ENCODE measurements at regions not wholly inside any gene's neighbourhood (a gene's known extent, or its start where the extent isn't known, plus 50 kb on each side); places are given as distances from the start of the nearest gene placed in this dataset.

DNA sequence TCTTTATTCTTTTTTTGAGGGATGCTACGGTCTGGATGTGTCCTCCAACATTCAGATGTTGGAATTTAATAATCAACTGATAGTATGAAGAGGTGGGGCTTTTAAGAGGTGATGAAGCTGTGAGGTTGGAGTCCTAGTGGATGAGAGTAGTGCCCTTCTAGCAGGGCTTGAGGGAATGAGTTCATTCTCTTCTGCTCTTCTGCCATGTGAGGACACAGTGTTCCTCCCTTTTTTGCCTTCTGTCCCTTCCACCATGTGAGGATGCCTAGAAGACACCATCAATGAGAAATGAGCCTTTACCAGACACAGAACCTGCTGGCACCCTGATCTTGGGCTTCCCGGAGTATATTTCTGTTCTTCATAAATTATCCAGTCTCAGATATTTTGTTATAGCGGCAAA lies 82.1 kb upstream of the MLIP start:
- Mint-ChIP-seq H3K4me1 (no peaks in the 10 kb centered on the region), H3K9me3 (ENCODE audit: insufficient read depth) (no peaks in the 10 kb centered on the region), H3K27ac (no peak overlapping the region), H3K27me3 (peaks cover 3% of the 10 kb centered on the region), H3K4me3 (no peak overlapping the region)
- Histone ChIP-seq H3K27ac (ENCODE audit: low read length in 2 of 2) (no peak overlapping the region), H3K4me3 (ENCODE audit: control extremely low read depth in 1 of 5, extremely low read depth in 1 of 5, insufficient read depth in 1 of 5, low read depth in 2 of 5, low read length in 4 of 5) (no peak overlapping the region), H3K36me3 (replicated peaks in 1 of 2; ENCODE audit: control extremely low read depth in 1 of 2, control insufficient read depth in 1 of 2, extremely low read depth in 1 of 2, insufficient read depth in 2 of 2, low read length in 1 of 2) (no peaks in the 10 kb centered on the region), H2AFZ (ENCODE audit: insufficient read depth, low read depth, low read length, poor library complexity, severe bottlenecking) (no peak overlapping the region), H3K9me3 (ENCODE audit: control extremely low read depth in 1 of 3, control insufficient read depth in 2 of 3, insufficient read depth in 1 of 3, low read length in 2 of 3) (no peaks in the 10 kb centered on the region), H3K4me2 (replicated peaks; ENCODE audit: low read depth, low read length, poor library complexity, severe bottlenecking) (no peak overlapping the region), H3K4me1 (ENCODE audit: control insufficient read depth in 2 of 2, insufficient read depth in 2 of 2, low read length in 2 of 2) (no peaks in the 10 kb centered on the region), H4K20me1 (ENCODE audit: control insufficient read depth, insufficient read depth, low read length, poor library complexity, severe bottlenecking) (no peaks in the 10 kb centered on the region), H3K79me2 (ENCODE audit: control insufficient read depth, insufficient read depth, low read length) (no peaks in the 10 kb centered on the region), H3K9ac (ENCODE audit: low read length) (no peak overlapping the region), H3K27me3 (replicated peaks in 1 of 4; ENCODE audit: control extremely low read depth in 1 of 4, control insufficient read depth in 3 of 4, insufficient read depth in 4 of 4, low read length in 3 of 4) (no peaks in the 10 kb centered on the region)
- TF ChIP-seq, protein P1, sequence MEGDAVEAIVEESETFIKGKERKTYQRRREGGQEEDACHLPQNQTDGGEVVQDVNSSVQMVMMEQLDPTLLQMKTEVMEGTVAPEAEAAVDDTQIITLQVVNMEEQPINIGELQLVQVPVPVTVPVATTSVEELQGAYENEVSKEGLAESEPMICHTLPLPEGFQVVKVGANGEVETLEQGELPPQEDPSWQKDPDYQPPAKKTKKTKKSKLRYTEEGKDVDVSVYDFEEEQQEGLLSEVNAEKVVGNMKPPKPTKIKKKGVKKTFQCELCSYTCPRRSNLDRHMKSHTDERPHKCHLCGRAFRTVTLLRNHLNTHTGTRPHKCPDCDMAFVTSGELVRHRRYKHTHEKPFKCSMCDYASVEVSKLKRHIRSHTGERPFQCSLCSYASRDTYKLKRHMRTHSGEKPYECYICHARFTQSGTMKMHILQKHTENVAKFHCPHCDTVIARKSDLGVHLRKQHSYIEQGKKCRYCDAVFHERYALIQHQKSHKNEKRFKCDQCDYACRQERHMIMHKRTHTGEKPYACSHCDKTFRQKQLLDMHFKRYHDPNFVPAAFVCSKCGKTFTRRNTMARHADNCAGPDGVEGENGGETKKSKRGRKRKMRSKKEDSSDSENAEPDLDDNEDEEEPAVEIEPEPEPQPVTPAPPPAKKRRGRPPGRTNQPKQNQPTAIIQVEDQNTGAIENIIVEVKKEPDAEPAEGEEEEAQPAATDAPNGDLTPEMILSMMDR (IDR thresholded peaks at IDR 0.05), result no peak
- TF ChIP-seq EZH2 (IDR thresholded peaks at IDR 0.05; ENCODE audit: borderline replicate concordance, insufficient read depth, low read depth, low read length, poor library complexity, severe bottlenecking), result no peak
- DNase-seq, result no peak
- ChIA-PET CTCF (no interaction called here), POLR2A (no interaction called here)
- ATAC-seq (ENCODE audit: low read depth), result no peak
- intact Hi-C loops (cut with micrococcal nuclease), result no loop called here
- WGBS (ENCODE audit: insufficient coverage), result 71% methylated on average over 1 of the region's 3 CpGs

DNA sequence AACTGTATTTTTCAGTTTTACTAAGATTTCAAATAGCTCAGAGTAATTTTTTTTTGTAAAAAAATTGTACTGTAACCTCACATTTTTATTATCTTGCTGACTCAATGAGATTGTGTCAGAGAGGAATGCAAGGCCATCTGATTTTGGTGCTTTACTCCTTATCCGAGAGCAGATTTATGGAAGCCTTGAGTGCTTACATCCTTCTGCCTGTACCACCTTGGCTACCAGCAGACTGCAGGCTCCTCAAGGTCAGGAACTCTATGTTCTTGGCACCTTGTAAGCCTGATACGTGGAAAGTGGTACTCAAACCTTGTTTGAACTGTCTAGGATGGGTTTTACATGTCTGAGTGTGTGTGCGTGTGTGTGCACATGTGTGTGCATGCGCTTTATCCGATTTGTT lies 80.1 kb upstream of the MLIP start:
- ChIA-PET POLR2A (no interaction called here), CTCF (no interaction called here)
- H3K4me3 Mint-ChIP-seq, result no peak overlapping the region
- no peaks in the 10 kb centered on the region for H3K4me1 Mint-ChIP-seq
- H3K9me3 ChIP-seq (ENCODE audit: control extremely low read depth in 1 of 3, control insufficient read depth in 2 of 3, insufficient read depth in 1 of 3, low read length in 2 of 3), result no peaks in the 10 kb centered on the region
- ATAC-seq (ENCODE audit: low read depth) (no peak), DNase-seq (no peak)
- no peaks in the 10 kb centered on the region for H3K27me3 ChIP-seq (replicated peaks in 1 of 4; ENCODE audit: control extremely low read depth in 1 of 4, control insufficient read depth in 3 of 4, insufficient read depth in 4 of 4, low read length in 3 of 4)
- no peaks in the 10 kb centered on the region for H3K4me1 ChIP-seq (ENCODE audit: control insufficient read depth in 2 of 2, insufficient read depth in 2 of 2, low read length in 2 of 2)
- 100% methylated on average over 2 of the region's 5 CpGs for WGBS (ENCODE audit: insufficient coverage)
- H3K36me3 ChIP-seq (replicated peaks in 1 of 2; ENCODE audit: control extremely low read depth in 1 of 2, control insufficient read depth in 1 of 2, extremely low read depth in 1 of 2, insufficient read depth in 2 of 2, low read length in 1 of 2), result no peaks in the 10 kb centered on the region
- no peak overlapping the region for H3K4me2 ChIP-seq (replicated peaks; ENCODE audit: low read depth, low read length, poor library complexity, severe bottlenecking)
- no peak overlapping the region for H3K9ac ChIP-seq (ENCODE audit: low read length)
- peaks cover 3% of the 10 kb centered on the region for H3K27me3 Mint-ChIP-seq
- intact Hi-C loops (cut with micrococcal nuclease), result no loop called here
- H3K4me3 ChIP-seq (ENCODE audit: control extremely low read depth in 1 of 5, extremely low read depth in 1 of 5, insufficient read depth in 1 of 5, low read depth in 2 of 5, low read length in 4 of 5), result no peak overlapping the region
- no peak overlapping the region for H3K27ac ChIP-seq (ENCODE audit: low read length in 2 of 2)
- no peak for TF ChIP-seq EZH2 (IDR thresholded peaks at IDR 0.05; ENCODE audit: borderline replicate concordance, insufficient read depth, low read depth, low read length, poor library complexity, severe bottlenecking)
- TF ChIP-seq, protein P1 (IDR thresholded peaks at IDR 0.05), result no peak
- H4K20me1 ChIP-seq (ENCODE audit: control insufficient read depth, insufficient read depth, low read length, poor library complexity, severe bottlenecking), result no peaks in the 10 kb centered on the region
- H3K79me2 ChIP-seq (ENCODE audit: control insufficient read depth, insufficient read depth, low read length), result no peaks in the 10 kb centered on the region
- no peaks in the 10 kb centered on the region for H3K9me3 Mint-ChIP-seq (ENCODE audit: insufficient read depth)
- no peak overlapping the region for H3K27ac Mint-ChIP-seq
- H2AFZ ChIP-seq (ENCODE audit: insufficient read depth, low read depth, low read length, poor library complexity, severe bottlenecking), result no peak overlapping the region

Data from B cell (primary cell).